Smooth muscle cell (in vitro differentiated cells): ENCODE measurements at regions not wholly inside any gene's neighbourhood (a gene's known extent, or its start where the extent isn't known, plus 50 kb on each side); places are given as distances from the start of the nearest gene placed in this dataset.
A peak's percentile ranks its signal among the peaks of the same experiment; 100 is the strongest.

Source experiments
- DNase-seq: peaks from one replicate; lab custom pipeline; 2025; ENCODE audit not compliant: unreplicated experiment; lab: John Stamatoyannopoulos, UW
- H2AFZ ChIP-seq: fragments of 200-600 bp; sonication (generic); 2 replicates; pipeline ENCODE4 v1.6.0; 2016; ENCODE audit warnings: antibody characterized with exemption, low read depth, mild to moderate bottlenecking
- H3F3A ChIP-seq: fragments of 200-600 bp; sonication (generic); 2 replicates; pipeline ENCODE4 v1.6.0; 2017; ENCODE audit warnings: antibody characterized with exemption, low read depth
- H3K27ac ChIP-seq: fragments of 200-600 bp; sonication (generic); 2 replicates; pipeline ENCODE4 v1.5.1; 2016; ENCODE audit warnings: low read depth, mild to moderate bottlenecking
- H3K27me3 ChIP-seq: fragments of 200-600 bp; sonication (generic); 2 replicates; pipeline ENCODE4 v1.6.1; 2016; ENCODE audit warnings: low read depth, mild to moderate bottlenecking
- H3K36me3 ChIP-seq: fragments of 200-600 bp; sonication (generic); 2 replicates; pipeline ENCODE4 v1.5.1; 2016; ENCODE audit warnings: low read depth
- H3K4me1 ChIP-seq: fragments of 200-600 bp; sonication (generic); 2 replicates; pipeline ENCODE4 v1.5.1; 2016; ENCODE audit warnings: low read depth
- H3K4me2 ChIP-seq: fragments of 200-600 bp; sonication (generic); 2 replicates; pipeline ENCODE4 v1.6.0; 2016; ENCODE audit warnings: mild to moderate bottlenecking
- H3K4me3 ChIP-seq: fragments of 200-600 bp; sonication (generic); 2 replicates; pipeline ENCODE4 v1.5.1; 2016; ENCODE audit warnings: mild to moderate bottlenecking
- H3K79me2 ChIP-seq: fragments of 200-600 bp; sonication (generic); 2 replicates; pipeline ENCODE4 v1.6.0; 2016; ENCODE audit warnings: low read depth, mild to moderate bottlenecking
- H3K9ac ChIP-seq: fragments of 200-600 bp; sonication (generic); 2 replicates; pipeline ENCODE4 v1.6.0; 2016; ENCODE audit warnings: low read depth
- H3K9me3 ChIP-seq: fragments of 200-600 bp; sonication (generic); replicated peaks from 2 replicates; pipeline ENCODE4 v1.5.1; 2016; ENCODE audit warnings: low read depth
- H4K20me1 ChIP-seq: fragments of 200-600 bp; sonication (generic); 2 replicates; pipeline ENCODE4 v1.6.0; 2016; ENCODE audit warnings: low read depth
- WGBS: methylation state at CpG from one replicate; pipeline ENCODE4 v1.1.7; 2016; ENCODE audit warnings: low lambda C conversion rate; 5-methylcytosine and 5-hydroxymethylcytosine counted together
- TF ChIP-seq, protein P1 (sequence below): fragments of 200-600 bp; sonication (generic); IDR thresholded peaks from 2 replicates; pipeline ENCODE4 v1.5.1; 2017; ENCODE audit warnings: borderline replicate concordance, mild to moderate bottlenecking, antibody characterized with exemption; ENCODE audit not compliant: insufficient read depth, poor library complexity, severe bottlenecking

DNA sequence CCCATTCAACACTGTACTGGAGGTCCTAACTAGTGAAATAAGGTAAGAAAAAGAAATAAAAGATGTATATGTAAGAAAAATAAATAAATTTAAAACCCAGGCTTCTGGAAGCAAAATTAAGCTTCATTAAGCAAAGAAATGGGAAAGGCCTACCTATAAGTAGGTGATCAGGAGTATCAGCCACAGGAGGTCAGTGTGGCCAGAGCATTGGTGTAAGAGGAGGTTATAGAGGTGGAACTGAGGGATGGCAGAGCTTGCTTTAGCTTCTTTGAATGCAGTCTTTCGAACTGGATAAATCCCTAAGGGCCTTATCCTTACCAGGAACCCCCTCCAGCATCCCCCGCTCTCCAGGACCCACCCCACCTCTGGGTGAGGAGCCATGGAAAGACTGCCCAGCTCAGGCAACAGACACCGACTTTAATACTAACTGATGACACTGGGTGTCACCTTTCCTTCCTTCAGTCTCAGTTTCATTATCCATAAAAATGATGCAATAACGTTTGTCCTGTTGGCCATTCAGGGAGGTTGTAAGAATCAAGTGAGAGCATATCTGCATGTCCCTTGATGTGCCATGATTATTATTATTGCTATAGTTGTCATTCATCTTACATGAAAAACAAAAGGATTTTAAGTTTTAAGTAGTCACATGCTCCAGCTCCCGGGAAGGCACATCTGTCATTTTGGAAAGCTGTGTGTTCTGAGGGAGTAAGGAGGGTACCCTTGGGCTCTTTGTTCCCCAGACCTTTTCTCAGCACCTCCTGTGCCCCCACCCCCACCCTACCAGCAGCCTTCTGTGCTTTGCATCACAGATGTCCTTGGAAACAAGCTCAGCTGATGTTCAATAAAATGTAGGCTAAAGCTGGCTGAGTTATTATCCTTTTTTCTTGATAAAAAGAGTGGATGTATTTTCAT, 50.8 kb upstream of the CTNNA1 start:
- no peaks in the 10 kb centered on the region for H3K27me3 ChIP-seq
- H3K9ac ChIP-seq = no peak overlapping the region
- H3K36me3 ChIP-seq = no peaks in the 10 kb centered on the region
- TF ChIP-seq, protein P1, sequence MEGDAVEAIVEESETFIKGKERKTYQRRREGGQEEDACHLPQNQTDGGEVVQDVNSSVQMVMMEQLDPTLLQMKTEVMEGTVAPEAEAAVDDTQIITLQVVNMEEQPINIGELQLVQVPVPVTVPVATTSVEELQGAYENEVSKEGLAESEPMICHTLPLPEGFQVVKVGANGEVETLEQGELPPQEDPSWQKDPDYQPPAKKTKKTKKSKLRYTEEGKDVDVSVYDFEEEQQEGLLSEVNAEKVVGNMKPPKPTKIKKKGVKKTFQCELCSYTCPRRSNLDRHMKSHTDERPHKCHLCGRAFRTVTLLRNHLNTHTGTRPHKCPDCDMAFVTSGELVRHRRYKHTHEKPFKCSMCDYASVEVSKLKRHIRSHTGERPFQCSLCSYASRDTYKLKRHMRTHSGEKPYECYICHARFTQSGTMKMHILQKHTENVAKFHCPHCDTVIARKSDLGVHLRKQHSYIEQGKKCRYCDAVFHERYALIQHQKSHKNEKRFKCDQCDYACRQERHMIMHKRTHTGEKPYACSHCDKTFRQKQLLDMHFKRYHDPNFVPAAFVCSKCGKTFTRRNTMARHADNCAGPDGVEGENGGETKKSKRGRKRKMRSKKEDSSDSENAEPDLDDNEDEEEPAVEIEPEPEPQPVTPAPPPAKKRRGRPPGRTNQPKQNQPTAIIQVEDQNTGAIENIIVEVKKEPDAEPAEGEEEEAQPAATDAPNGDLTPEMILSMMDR = no peak
- H3F3A ChIP-seq = peaks cover 22% of the 10 kb centered on the region
- 84% methylated on average over 5 of the region's 5 CpGs for WGBS
- no peak overlapping the region for H3K4me3 ChIP-seq
- H2AFZ ChIP-seq = no peak overlapping the region
- H3K9me3 ChIP-seq = no peaks in the 10 kb centered on the region
- no peaks in the 10 kb centered on the region for H4K20me1 ChIP-seq
- DNase-seq = no peak
- peaks cover 13% of the 10 kb centered on the region for H3K4me1 ChIP-seq
- no peaks in the 10 kb centered on the region for H3K79me2 ChIP-seq
- peak overlapping the region; percentile 18 for H3K4me2 ChIP-seq
- H3K27ac ChIP-seq = no peak overlapping the region

DNA sequence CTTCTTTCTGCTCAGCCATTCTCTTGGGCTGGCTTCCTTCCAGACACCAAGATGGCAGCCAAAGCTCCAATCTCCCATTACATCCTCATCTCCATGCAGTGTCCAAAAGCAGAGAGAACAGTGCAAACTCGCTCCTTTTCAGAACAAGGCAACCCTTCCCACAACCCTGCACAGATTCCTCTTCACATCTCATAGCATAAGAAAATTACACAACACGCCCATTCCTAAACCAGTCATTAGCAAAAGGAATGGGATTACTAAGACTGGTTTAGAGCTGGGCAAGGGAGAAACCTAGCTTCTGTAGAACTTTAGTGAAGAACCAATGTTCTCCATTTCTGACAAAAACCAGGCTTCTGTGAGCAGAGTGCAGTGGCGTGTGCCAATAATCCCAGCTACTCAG, 51.5 kb upstream of the CTNNA1 start:
- no peak overlapping the region for H3K9ac ChIP-seq
- H3K27ac ChIP-seq = no peak overlapping the region
- TF ChIP-seq, protein P1 = no peak
- no peaks in the 10 kb centered on the region for H3K36me3 ChIP-seq
- 60% methylated on average over 3 of the region's 3 CpGs for WGBS
- no peak for DNase-seq
- no peaks in the 10 kb centered on the region for H3K27me3 ChIP-seq
- no peak overlapping the region for H3K4me3 ChIP-seq
- H3K79me2 ChIP-seq = no peaks in the 10 kb centered on the region
- H3K9me3 ChIP-seq = no peaks in the 10 kb centered on the region
- H3F3A ChIP-seq = peaks cover 20% of the 10 kb centered on the region
- H3K4me1 ChIP-seq = peaks cover 8% of the 10 kb centered on the region
- H2AFZ ChIP-seq = peak overlapping the region; percentile 48
- peak overlapping the region; percentile 18 for H3K4me2 ChIP-seq
- no peaks in the 10 kb centered on the region for H4K20me1 ChIP-seq

DNA sequence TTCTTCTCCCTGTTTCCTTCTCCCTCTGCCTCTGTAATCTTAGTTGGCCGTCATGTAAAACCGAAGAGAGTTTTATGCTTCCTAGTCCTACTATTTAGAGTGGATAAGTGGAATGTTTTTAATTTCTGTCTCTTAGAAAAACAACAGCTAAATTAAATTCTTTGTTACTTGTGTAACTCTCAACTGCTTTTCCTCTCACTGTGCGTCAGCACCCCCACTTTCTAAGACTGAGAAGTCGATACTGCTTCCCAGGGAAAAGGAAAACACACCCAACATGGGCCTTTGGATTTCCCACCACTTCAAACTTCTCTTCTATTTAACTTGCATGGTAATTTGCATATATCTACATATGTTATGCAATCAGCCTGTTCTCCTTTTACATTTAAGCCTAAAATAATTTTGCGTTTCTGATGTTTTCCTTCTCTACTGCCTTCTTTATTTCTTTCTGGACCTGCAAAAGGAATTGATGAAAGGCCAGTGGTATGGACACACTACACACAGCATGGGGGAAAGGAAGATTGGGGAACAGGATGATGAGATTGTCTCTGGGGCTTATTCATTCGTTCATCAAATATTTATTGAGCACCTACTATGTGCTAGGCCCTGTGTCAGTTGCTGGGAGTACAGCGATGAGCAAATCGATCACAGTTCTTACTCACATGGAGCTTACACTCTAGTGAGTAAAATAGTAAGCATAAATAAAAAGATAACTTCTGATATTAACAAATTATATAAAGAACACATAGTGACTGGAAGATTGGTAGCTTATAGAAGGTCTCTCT, 52.5 kb upstream of the CTNNA1 start:
- H3K27me3 ChIP-seq = no peaks in the 10 kb centered on the region
- peaks cover 7% of the 10 kb centered on the region for H3K4me1 ChIP-seq
- no peak overlapping the region for H3K9ac ChIP-seq
- H3K9me3 ChIP-seq = no peaks in the 10 kb centered on the region
- no peaks in the 10 kb centered on the region for H3K36me3 ChIP-seq
- WGBS = 92% methylated on average over 8 of the region's 8 CpGs
- DNase-seq = no peak
- no peak overlapping the region for H2AFZ ChIP-seq
- H3K4me2 ChIP-seq = no peak overlapping the region
- no peak overlapping the region for H3K4me3 ChIP-seq
- no peak overlapping the region for H3K27ac ChIP-seq
- peaks cover 14% of the 10 kb centered on the region for H3F3A ChIP-seq
- TF ChIP-seq, protein P1 = no peak
- H4K20me1 ChIP-seq = no peaks in the 10 kb centered on the region
- no peaks in the 10 kb centered on the region for H3K79me2 ChIP-seq
